ENCODE measurements at regions not wholly inside any gene's neighbourhood (a gene's known extent, or its start where the extent isn't known, plus 50 kb on each side); places are given as distances from the start of the nearest gene placed in this dataset.

- no peaks in the 10 kb centered on the region for H3K4me1 ChIP-seq (ENCODE audit: control insufficient read depth, insufficient read depth, low read length)
- DNase-seq (ENCODE audit: low read depth in 4 of 6, low spot score in 6 of 6), result no peak
- no peaks in the 10 kb centered on the region for H3K27me3 ChIP-seq (ENCODE audit: control insufficient read depth, insufficient read depth, low read length)
- H3K36me3 ChIP-seq (ENCODE audit: control insufficient read depth, insufficient read depth, low read length), result no peaks in the 10 kb centered on the region
- WGBS (ENCODE audit: insufficient coverage), result 100% methylated on average over 1 of the region's 1 CpG
- H3K4me3 ChIP-seq (ENCODE audit: low read depth, low read length), result no peak overlapping the region
- H3K27ac ChIP-seq (ENCODE audit: low read depth, low read length), result no peak overlapping the region
- H3K9me3 ChIP-seq (ENCODE audit: control insufficient read depth, insufficient read depth, low read length), result no peaks in the 10 kb centered on the region
Measured at GRCh38 chr4:27474691-27475090, 614.0 kb downstream of the STIM2 start.

DNA sequence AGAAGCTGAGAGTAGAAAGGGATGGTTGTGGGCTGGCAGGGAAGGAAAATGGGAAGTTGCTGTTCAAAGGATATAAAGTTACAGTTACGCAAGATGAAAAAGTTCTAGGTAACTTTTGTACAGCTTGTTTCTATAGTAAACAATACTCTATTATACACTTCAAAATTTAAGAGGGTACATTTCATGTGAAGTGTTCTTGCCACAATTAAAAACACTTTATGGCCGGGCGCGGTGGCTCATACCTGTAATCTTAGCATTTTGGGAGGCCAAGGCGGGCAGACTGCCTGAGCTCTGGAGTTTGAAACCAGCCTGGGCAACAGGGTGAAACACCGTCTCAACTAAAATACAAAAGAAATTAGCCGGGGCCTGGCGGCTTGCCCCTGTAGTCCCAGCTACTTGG lies 623.6 kb downstream of the STIM2 start:
- H3K27ac ChIP-seq (ENCODE audit: low read depth, low read length), result no peak overlapping the region
- DNase-seq (ENCODE audit: low read depth in 4 of 6, low spot score in 6 of 6), result no peak
- WGBS (ENCODE audit: insufficient coverage), result 96% methylated on average over 4 of the region's 8 CpGs

GRCh38 chr4:27490315-27490714 lies 629.7 kb downstream of the STIM2 start:
- Histone ChIP-seq H3K9me3 (ENCODE audit: control insufficient read depth, insufficient read depth, low read length) (no peaks in the 10 kb centered on the region), H3K27ac (ENCODE audit: low read depth, low read length) (no peak overlapping the region), H3K36me3 (ENCODE audit: control insufficient read depth, insufficient read depth, low read length) (no peaks in the 10 kb centered on the region), H3K4me1 (ENCODE audit: control insufficient read depth, insufficient read depth, low read length) (no peaks in the 10 kb centered on the region), H3K27me3 (ENCODE audit: control insufficient read depth, insufficient read depth, low read length) (no peaks in the 10 kb centered on the region), H3K4me3 (ENCODE audit: low read depth, low read length) (no peak overlapping the region)
- 91% methylated on average over 4 of the region's 4 CpGs for WGBS (ENCODE audit: insufficient coverage)
- no peak for DNase-seq (ENCODE audit: low read depth in 4 of 6, low spot score in 6 of 6)

More for the DNA sequence above, 623.6 kb downstream of the STIM2 start:
- Histone ChIP-seq H3K9me3 (ENCODE audit: control insufficient read depth, insufficient read depth, low read length) (no peaks in the 10 kb centered on the region), H3K36me3 (ENCODE audit: control insufficient read depth, insufficient read depth, low read length) (no peaks in the 10 kb centered on the region), H3K27me3 (ENCODE audit: control insufficient read depth, insufficient read depth, low read length) (no peaks in the 10 kb centered on the region), H3K4me3 (ENCODE audit: low read depth, low read length) (no peak overlapping the region), H3K4me1 (ENCODE audit: control insufficient read depth, insufficient read depth, low read length) (no peaks in the 10 kb centered on the region)

- no peak for DNase-seq (ENCODE audit: low read depth in 4 of 6, low spot score in 6 of 6)
- 95% methylated on average over 1 of the region's 2 CpGs for WGBS (ENCODE audit: insufficient coverage)
- H3K27ac ChIP-seq (ENCODE audit: low read depth, low read length), result no peak overlapping the region
- no peak overlapping the region for H3K4me3 ChIP-seq (ENCODE audit: low read depth, low read length)
- H3K36me3 ChIP-seq (ENCODE audit: control insufficient read depth, insufficient read depth, low read length), result no peaks in the 10 kb centered on the region
- H3K4me1 ChIP-seq (ENCODE audit: control insufficient read depth, insufficient read depth, low read length), result no peaks in the 10 kb centered on the region
- no peaks in the 10 kb centered on the region for H3K9me3 ChIP-seq (ENCODE audit: control insufficient read depth, insufficient read depth, low read length)
- no peaks in the 10 kb centered on the region for H3K27me3 ChIP-seq (ENCODE audit: control insufficient read depth, insufficient read depth, low read length)
Measured at GRCh38 chr4:27490766-27491165, 630.1 kb downstream of the STIM2 start.

DNA sequence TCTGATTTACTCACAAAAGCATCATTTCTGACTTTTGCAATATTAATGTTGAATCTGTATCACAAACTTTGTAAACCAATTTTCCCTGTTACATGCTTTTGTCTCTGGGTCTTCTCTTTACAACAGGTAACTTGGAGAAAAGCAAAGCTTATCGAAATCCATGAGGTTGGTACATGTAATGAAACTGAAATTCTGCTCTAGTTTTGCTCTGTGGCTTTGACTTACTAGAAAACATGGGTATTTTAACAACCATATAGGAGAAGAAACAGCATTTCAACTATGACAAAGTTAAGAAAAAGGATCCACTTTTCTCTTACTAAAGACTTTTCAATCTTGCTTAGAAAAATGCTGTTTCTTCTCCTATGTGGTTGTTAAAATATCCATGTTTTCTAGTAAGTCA lies 645.8 kb downstream of the STIM2 start:
- Histone ChIP-seq H3K27me3 (ENCODE audit: control insufficient read depth, insufficient read depth, low read length) (no peaks in the 10 kb centered on the region), H3K36me3 (ENCODE audit: control insufficient read depth, insufficient read depth, low read length) (no peaks in the 10 kb centered on the region), H3K9me3 (ENCODE audit: control insufficient read depth, insufficient read depth, low read length) (no peaks in the 10 kb centered on the region), H3K4me1 (ENCODE audit: control insufficient read depth, insufficient read depth, low read length) (no peaks in the 10 kb centered on the region), H3K27ac (ENCODE audit: low read depth, low read length) (no peak overlapping the region), H3K4me3 (ENCODE audit: low read depth, low read length) (no peak overlapping the region)
- no CpG with 5 or more reads among the region's 1 CpG for WGBS (ENCODE audit: insufficient coverage)
- no peak for DNase-seq (ENCODE audit: low read depth in 4 of 6, low spot score in 6 of 6)

- Histone ChIP-seq H3K27ac (ENCODE audit: low read depth, low read length) (no peak overlapping the region), H3K36me3 (ENCODE audit: control insufficient read depth, insufficient read depth, low read length) (no peaks in the 10 kb centered on the region), H3K9me3 (ENCODE audit: control insufficient read depth, insufficient read depth, low read length) (no peaks in the 10 kb centered on the region), H3K4me3 (ENCODE audit: low read depth, low read length) (no peak overlapping the region), H3K4me1 (ENCODE audit: control insufficient read depth, insufficient read depth, low read length) (no peaks in the 10 kb centered on the region), H3K27me3 (ENCODE audit: control insufficient read depth, insufficient read depth, low read length) (no peaks in the 10 kb centered on the region)
- no peak for DNase-seq (ENCODE audit: low read depth in 4 of 6, low spot score in 6 of 6)
- no CpG with 5 or more reads among the region's 2 CpGs for WGBS (ENCODE audit: insufficient coverage)
Measured at GRCh38 chr4:27514711-27515110, 654.1 kb downstream of the STIM2 start.

DNA sequence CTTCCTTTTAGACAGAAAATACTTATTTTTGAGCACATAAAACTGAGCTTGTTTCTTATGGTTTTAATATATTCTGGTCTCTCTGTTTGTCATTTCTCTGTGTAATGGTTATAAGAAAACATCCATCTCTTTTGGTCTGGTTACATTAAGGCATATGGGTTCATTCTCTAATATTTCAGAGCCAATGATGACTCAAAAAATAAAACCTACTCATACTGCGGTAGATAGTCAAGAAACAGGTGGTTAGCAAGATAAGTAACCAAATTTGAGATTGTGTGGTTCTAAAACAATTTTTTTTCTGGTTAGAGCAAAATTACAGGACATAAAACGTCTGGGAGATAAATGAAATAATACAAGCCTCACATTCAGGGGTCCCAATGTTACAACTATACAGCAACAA lies 654.5 kb downstream of the STIM2 start:
- Histone ChIP-seq H3K4me3 (ENCODE audit: low read depth, low read length) (no peak overlapping the region), H3K4me1 (ENCODE audit: control insufficient read depth, insufficient read depth, low read length) (no peaks in the 10 kb centered on the region), H3K9me3 (ENCODE audit: control insufficient read depth, insufficient read depth, low read length) (no peaks in the 10 kb centered on the region), H3K27me3 (ENCODE audit: control insufficient read depth, insufficient read depth, low read length) (no peaks in the 10 kb centered on the region), H3K36me3 (ENCODE audit: control insufficient read depth, insufficient read depth, low read length) (no peaks in the 10 kb centered on the region), H3K27ac (ENCODE audit: low read depth, low read length) (no peak overlapping the region)
- WGBS (ENCODE audit: insufficient coverage), result no CpG with 5 or more reads among the region's 2 CpGs
- peak in 1 of 6 donors; percentile 24 for DNase-seq (ENCODE audit: low read depth in 4 of 6, low spot score in 6 of 6)

- no peaks in the 10 kb centered on the region for H3K4me1 ChIP-seq (ENCODE audit: control insufficient read depth, insufficient read depth, low read length)
- H3K27me3 ChIP-seq (ENCODE audit: control insufficient read depth, insufficient read depth, low read length), result no peaks in the 10 kb centered on the region
- no peaks in the 10 kb centered on the region for H3K9me3 ChIP-seq (ENCODE audit: control insufficient read depth, insufficient read depth, low read length)
- H3K36me3 ChIP-seq (ENCODE audit: control insufficient read depth, insufficient read depth, low read length), result no peaks in the 10 kb centered on the region
- no CpG with 5 or more reads among the region's 2 CpGs for WGBS (ENCODE audit: insufficient coverage)
- no peak overlapping the region for H3K4me3 ChIP-seq (ENCODE audit: low read depth, low read length)
- no peak overlapping the region for H3K27ac ChIP-seq (ENCODE audit: low read depth, low read length)
- no peak for DNase-seq (ENCODE audit: low read depth in 4 of 6, low spot score in 6 of 6)
Measured at GRCh38 chr4:27518876-27519275, 658.2 kb downstream of the STIM2 start.

- no peaks in the 10 kb centered on the region for H3K9me3 ChIP-seq (ENCODE audit: control insufficient read depth, insufficient read depth, low read length)
- H3K27me3 ChIP-seq (ENCODE audit: control insufficient read depth, insufficient read depth, low read length), result no peaks in the 10 kb centered on the region
- no peak overlapping the region for H3K4me3 ChIP-seq (ENCODE audit: low read depth, low read length)
- no peaks in the 10 kb centered on the region for H3K36me3 ChIP-seq (ENCODE audit: control insufficient read depth, insufficient read depth, low read length)
- H3K4me1 ChIP-seq (ENCODE audit: control insufficient read depth, insufficient read depth, low read length), result no peaks in the 10 kb centered on the region
- H3K27ac ChIP-seq (ENCODE audit: low read depth, low read length), result no peak overlapping the region
- no CpG with 5 or more reads among the region's 2 CpGs for WGBS (ENCODE audit: insufficient coverage)
- DNase-seq (ENCODE audit: low read depth in 4 of 6, low spot score in 6 of 6), result no peak
Measured at GRCh38 chr4:27524224-27524623, 663.6 kb downstream of the STIM2 start.

DNA sequence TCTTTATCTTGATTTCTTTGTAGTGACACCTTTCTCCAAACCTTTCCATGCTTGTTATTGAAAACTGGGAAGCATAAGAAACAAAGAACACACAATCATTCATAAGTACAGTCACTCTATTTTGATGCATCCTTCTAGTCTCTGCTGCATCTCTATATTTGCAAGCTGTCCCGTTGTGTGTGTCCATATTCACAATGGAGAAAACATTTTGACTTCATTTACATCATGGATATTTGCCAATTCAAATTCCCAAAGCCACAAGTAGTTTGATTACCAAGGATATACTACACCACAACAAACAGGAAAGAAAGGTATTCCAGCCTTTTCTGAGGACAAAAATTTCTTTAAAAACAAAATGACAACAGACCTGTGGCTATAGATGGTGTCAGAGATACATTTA lies 673.8 kb downstream of the STIM2 start:
- WGBS (ENCODE audit: insufficient coverage), result 38% methylated on average over 1 of the region's 1 CpG
- Histone ChIP-seq H3K36me3 (ENCODE audit: control insufficient read depth, insufficient read depth, low read length) (no peaks in the 10 kb centered on the region), H3K27me3 (ENCODE audit: control insufficient read depth, insufficient read depth, low read length) (no peaks in the 10 kb centered on the region), H3K4me1 (ENCODE audit: control insufficient read depth, insufficient read depth, low read length) (no peaks in the 10 kb centered on the region), H3K4me3 (ENCODE audit: low read depth, low read length) (no peak overlapping the region), H3K9me3 (ENCODE audit: control insufficient read depth, insufficient read depth, low read length) (no peaks in the 10 kb centered on the region), H3K27ac (ENCODE audit: low read depth, low read length) (no peak overlapping the region)
- no peak for DNase-seq (ENCODE audit: low read depth in 4 of 6, low spot score in 6 of 6)

All from spinal cord (tissue), 9 donors.